K562 (cell line): ENCODE measurements at regions not wholly inside any gene's neighbourhood (a gene's known extent, or its start where the extent isn't known, plus 50 kb on each side); places are given as distances from the start of the nearest gene placed in this dataset.

Experiments
- CCAR2 ChIP-seq: fragments of 200-400 bp; formaldehyde crosslinking; IDR thresholded peaks from 2 replicates; pipeline ENCODE4 v1.6.1; 2017; ENCODE audit warnings: mild to moderate bottlenecking, low read depth, low read length
- ELK1 ChIP-seq: sonication (generic); formaldehyde crosslinking; IDR thresholded peaks from 2 replicates; pipeline ENCODE4 v1.8.1; 2022; ENCODE audit warnings: missing genetic modification reagents
- FUS ChIP-seq: fragments of 200-400 bp; formaldehyde crosslinking; optimal IDR thresholded peaks from 2 replicates; pipeline ENCODE3; 2017; ENCODE audit warnings: low read depth, low read length
- STAT5B ChIP-seq: fragments of 250-450 bp; sonication (Bioruptor Pico); IDR thresholded peaks from 2 replicates; pipeline ENCODE4 v1.8.0; 2021; ENCODE audit warnings: mild to moderate bottlenecking, inconsistent platforms
- THAP7 ChIP-seq: fragments of 250-450 bp; sonication (Bioruptor Pico); IDR thresholded peaks from 2 replicates; pipeline ENCODE4 v1.5.0; 2021
- U2AF2 ChIP-seq: fragments of 200-400 bp; formaldehyde crosslinking; optimal IDR thresholded peaks from 2 replicates; pipeline ENCODE3; 2017; ENCODE audit warnings: low read depth, mild to moderate bottlenecking, low read length
- ZNF395 ChIP-seq: fragments of 200-800 bp; sonication (Bioruptor generic); IDR thresholded peaks from 2 replicates; pipeline ENCODE4 v1.6.1; 2017; ENCODE audit warnings: missing genetic modification characterization, missing compliant biosample characterization
- ZNF444 ChIP-seq: fragments of 250-450 bp; sonication (Bioruptor Pico); IDR thresholded peaks from 2 replicates; pipeline ENCODE4 v1.4.0; 2020; ENCODE audit warnings: mild to moderate bottlenecking, moderate library complexity
- ZNF609 ChIP-seq: sonication (generic); formaldehyde crosslinking; IDR thresholded peaks from 2 replicates; pipeline ENCODE4 v1.8.1; 2023; ENCODE audit warnings: missing genetic modification reagents, mild to moderate bottlenecking, borderline replicate concordance
- ZNF695 ChIP-seq: fragments of 450-650 bp; formaldehyde crosslinking; IDR thresholded peaks from 2 replicates; pipeline ENCODE4 v1.4.0; 2020; ENCODE audit warnings: mild to moderate bottlenecking, moderate library complexity

GRCh38 chr7:46174196-46174580 lies 253.1 kb upstream of the IGFBP3 start (continued):
- no peak for TF ChIP-seq ELK1 (CRISPR knock-in tag)
- no peak for TF ChIP-seq U2AF2
- no peak for TF ChIP-seq STAT5B
- TF ChIP-seq CCAR2: no peak
- no peak for TF ChIP-seq ZNF695
- no peak for TF ChIP-seq ZNF609 (CRISPR knock-in tag)
- TF ChIP-seq FUS: no peak
- no peak for TF ChIP-seq THAP7 (CRISPR knock-in tag)
- TF ChIP-seq ZNF395 (CRISPR knock-in tag): no peak
- TF ChIP-seq ZNF444 (CRISPR knock-in tag): no peak
